ENCODE measurements at regions not wholly inside any gene's neighbourhood (a gene's known extent, or its start where the extent isn't known, plus 50 kb on each side); places are given as distances from the start of the nearest gene placed in this dataset.

GRCh38 chr1:185421485-185422107 is 104.6 kb upstream of the IVNS1ABP start:
- no peaks in the 10 kb centered on the region for H3K36me3 ChIP-seq
- H3K4me3 ChIP-seq: peak overlapping the region in 1 of 8 donors; percentile 53
- no peak for TF ChIP-seq CTCF (IDR thresholded peaks at IDR 0.05 in 8 of 11, conservative IDR thresholded peaks at IDR 0.05 in 3 of 11)
- no peak for TF ChIP-seq POLR2A (IDR thresholded peaks at IDR 0.05)
- H3K27ac ChIP-seq: peak overlapping the region in 7 of 8 donors; percentile 64 to 91 (median 79)
- H3K27me3 ChIP-seq (replicated peaks in 1 of 7): no peaks in the 10 kb centered on the region
- peaks cover 0 to 26% (median 9%) of the 10 kb centered on the region in 6 donors for H3K4me1 ChIP-seq
- 50 to 61% (median 56%) methylated on average over 3 of the region's 3 CpGs for WGBS, 5 donors
- intact Hi-C loops (cut with DNase I; ENCODE audit: low total_unique reads): no loop called here
- H3K9me3 ChIP-seq: no peaks in the 10 kb centered on the region
- no peak for DNase-seq

GRCh38 chr1:185420588-185421081 is 103.6 kb upstream of the IVNS1ABP start:
- peak; percentile 74 for DNase-seq
- Histone ChIP-seq H3K36me3 (no peaks in the 10 kb centered on the region), H3K9me3 (no peaks in the 10 kb centered on the region), H3K27me3 (replicated peaks in 1 of 7) (no peaks in the 10 kb centered on the region), H3K27ac (peak overlapping the region in 7 of 8 donors; percentile 64 to 91 (median 79)), H3K4me1 (peaks cover 0 to 24% (median 9%) of the 10 kb centered on the region in 6 donors), H3K4me3 (peak overlapping the region in 1 of 8 donors; percentile 53)
- TF ChIP-seq POLR2A (IDR thresholded peaks at IDR 0.05) (no peak), CTCF (IDR thresholded peaks at IDR 0.05 in 8 of 11, conservative IDR thresholded peaks at IDR 0.05 in 3 of 11) (no peak), POLR2AphosphoS5 (IDR thresholded peaks at IDR 0.05) (no peak)
- intact Hi-C loops (cut with DNase I; ENCODE audit: low total_unique reads): no loop called here

- WGBS, 5 donors: 32 to 97% (median 92%) methylated on average over 3 of the region's 3 CpGs
- intact Hi-C loops (cut with DNase I; ENCODE audit: low total_unique reads): no loop called here
- no peaks in the 10 kb centered on the region for H3K27me3 ChIP-seq (replicated peaks in 1 of 7)
- TF ChIP-seq POLR2AphosphoS5 (IDR thresholded peaks at IDR 0.05) (no peak), CTCF (IDR thresholded peaks at IDR 0.05 in 8 of 11, conservative IDR thresholded peaks at IDR 0.05 in 3 of 11) (no peak), POLR2A (IDR thresholded peaks at IDR 0.05) (no peak)
- H3K36me3 ChIP-seq: no peaks in the 10 kb centered on the region
- no peak for DNase-seq
- H3K4me1 ChIP-seq: peaks cover 0 to 24% (median 9%) of the 10 kb centered on the region in 6 donors
- no peaks in the 10 kb centered on the region for H3K9me3 ChIP-seq
- peak overlapping the region in 6 of 8 donors; percentile 71 to 91 (median 82) for H3K27ac ChIP-seq
- peak overlapping the region in 1 of 8 donors; percentile 48 for H3K4me3 ChIP-seq
These were observed 102.7 kb upstream of the IVNS1ABP start for GRCh38 chr1:185419718-185420117.

- no peaks in the 10 kb centered on the region for H3K9me3 ChIP-seq
- H3K27ac ChIP-seq: no peak overlapping the region
- WGBS, 5 donors: 36 to 94% (median 88%) methylated on average over 1 of the region's 1 CpG
- intact Hi-C loops (cut with DNase I; ENCODE audit: low total_unique reads): no loop called here
- H3K27me3 ChIP-seq (replicated peaks in 1 of 7): no peaks in the 10 kb centered on the region
- no peak for DNase-seq
- H3K4me3 ChIP-seq: no peak overlapping the region
- H3K4me1 ChIP-seq: peaks cover 0 to 24% (median 9%) of the 10 kb centered on the region in 6 donors
- TF ChIP-seq POLR2AphosphoS5 (IDR thresholded peaks at IDR 0.05) (no peak), POLR2A (IDR thresholded peaks at IDR 0.05) (no peak), CTCF (IDR thresholded peaks at IDR 0.05 in 8 of 11, conservative IDR thresholded peaks at IDR 0.05 in 3 of 11) (no peak)
- no peaks in the 10 kb centered on the region for H3K36me3 ChIP-seq
These were observed 101.4 kb upstream of the IVNS1ABP start for GRCh38 chr1:185418472-185418871.
